C4-2B (cell line): ENCODE measurements at regions not wholly inside any gene's neighbourhood (a gene's known extent, or its start where the extent isn't known, plus 50 kb on each side); places are given as distances from the start of the nearest gene placed in this dataset.

Source experiments
- CTCF ChIP-seq: fragments of 450-650 bp; conservative IDR thresholded peaks from 2 replicates; pipeline ENCODE4 v1.5.1; 2017; ENCODE audit warnings: mild to moderate bottlenecking
- ZFX ChIP-seq: fragments of 450-650 bp; IDR thresholded peaks from 2 replicates; pipeline ENCODE4 v1.6.1; 2017

DNA sequence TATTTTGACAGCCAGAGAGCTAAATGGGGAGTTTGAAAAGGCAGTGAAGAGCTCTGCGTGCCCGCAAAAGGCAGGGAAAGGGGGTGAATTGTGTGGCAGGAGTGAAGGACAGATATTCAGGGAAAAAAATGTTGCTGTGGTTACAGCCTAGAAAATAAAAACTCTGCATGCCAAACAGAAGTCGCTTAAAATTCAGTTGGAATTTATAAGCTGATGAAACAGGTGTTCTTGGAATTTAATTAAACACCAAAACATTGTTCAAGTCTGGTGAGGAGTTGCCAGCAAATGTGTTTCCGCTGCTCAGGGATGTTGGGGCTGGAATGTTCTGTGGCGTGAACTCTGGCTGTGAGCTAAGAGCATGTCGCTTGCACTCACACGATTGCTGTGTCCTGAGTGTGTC, 169.3 kb downstream of the ADRA2A start:
- TF ChIP-seq CTCF = no peak
- no peak for TF ChIP-seq ZFX
